ENCODE measurements at regions not wholly inside any gene's neighbourhood (a gene's known extent, or its start where the extent isn't known, plus 50 kb on each side); places are given as distances from the start of the nearest gene placed in this dataset.
"Not testable (repeated sequence)": the region's sequence is repeated elsewhere in the genome, so short reads cannot be mapped to it uniquely, and the experiment has no call there.

- ATAC-seq = no peak
- H3K27me3 ChIP-seq = no peaks in the 10 kb centered on the region
- no peak for TF ChIP-seq CTCF (IDR thresholded peaks at IDR 0.05)
- H3K9me3 ChIP-seq = no peaks in the 10 kb centered on the region
- intact Hi-C loops (cut with DNase I) = no loop called here
- no peak for DNase-seq
- no peaks in the 10 kb centered on the region for H3K36me3 ChIP-seq
- no peaks in the 10 kb centered on the region for H3K4me1 ChIP-seq
- no peak overlapping the region for H3K27ac ChIP-seq
- no peak overlapping the region for H3K4me3 ChIP-seq
Observed at GRCh38 chr12:102329883-102330282, 132.2 kb upstream of the PMCH start.

DNA sequence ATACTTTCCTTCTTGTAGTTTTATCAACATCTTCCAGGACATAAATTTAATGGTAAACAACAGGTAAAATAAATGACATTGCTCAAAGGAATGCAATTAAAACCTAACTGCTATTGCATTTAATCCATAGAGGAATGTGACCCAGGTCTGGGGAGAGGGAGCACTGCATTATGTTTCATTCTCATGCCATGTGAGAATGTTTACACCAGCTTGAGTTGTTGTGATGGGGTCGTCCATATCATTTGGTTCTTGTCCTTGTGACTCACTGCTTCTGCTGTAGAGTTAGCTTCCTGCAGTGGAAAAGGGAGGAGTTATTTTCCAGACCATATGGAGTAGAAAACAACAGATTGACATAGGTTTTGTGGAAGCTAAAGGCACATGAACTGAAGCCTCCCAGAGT lies 129.3 kb upstream of the PMCH start:
- no peaks in the 10 kb centered on the region for H3K9me3 ChIP-seq

GRCh38 chr12:102325108-102325507 lies 127.5 kb upstream of the PMCH start:
- DNase-seq; H3K27me3 ChIP-seq; H3K27ac ChIP-seq; H3K36me3 ChIP-seq; ATAC-seq; H3K4me3 ChIP-seq; intact Hi-C loops (cut with DNase I); H3K9me3 ChIP-seq; H3K4me1 ChIP-seq: not testable (repeated sequence)

More for the DNA sequence above, 129.3 kb upstream of the PMCH start:
- Histone ChIP-seq H3K36me3 (no peaks in the 10 kb centered on the region), H3K27ac (no peak overlapping the region), H3K4me3 (no peak overlapping the region), H3K27me3 (no peaks in the 10 kb centered on the region), H3K4me1 (no peaks in the 10 kb centered on the region)
- ATAC-seq (no peak), DNase-seq (no peak)
- intact Hi-C loops (cut with DNase I) = no loop called here
- no peak for TF ChIP-seq CTCF (IDR thresholded peaks at IDR 0.05)

DNA sequence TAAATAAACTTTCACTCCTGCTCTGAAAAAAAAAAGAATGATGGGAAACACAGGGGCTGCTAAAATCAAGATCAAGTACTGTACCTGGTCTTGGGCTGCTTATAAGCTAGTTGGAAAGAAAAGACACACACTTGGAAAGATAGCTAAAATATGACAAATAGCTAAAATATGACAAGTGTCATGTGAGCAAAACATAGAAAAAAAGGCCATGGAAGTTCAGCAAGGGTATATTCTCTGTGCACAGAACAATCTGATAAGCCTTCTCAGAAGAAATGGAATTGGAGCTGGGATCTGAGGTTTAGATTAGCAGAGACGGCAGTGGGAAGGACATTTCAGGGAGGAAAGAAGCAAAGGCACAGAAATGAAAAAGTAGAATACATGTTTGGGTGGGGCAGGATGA lies 126.2 kb upstream of the PMCH start:
- DNase-seq (no peak), ATAC-seq (no peak)
- Histone ChIP-seq H3K27me3 (no peaks in the 10 kb centered on the region), H3K36me3 (no peaks in the 10 kb centered on the region), H3K4me3 (no peak overlapping the region), H3K4me1 (no peaks in the 10 kb centered on the region), H3K27ac (no peak overlapping the region), H3K9me3 (no peaks in the 10 kb centered on the region)
- no peak for TF ChIP-seq CTCF (IDR thresholded peaks at IDR 0.05)
- intact Hi-C loops (cut with DNase I) = no loop called here

DNA sequence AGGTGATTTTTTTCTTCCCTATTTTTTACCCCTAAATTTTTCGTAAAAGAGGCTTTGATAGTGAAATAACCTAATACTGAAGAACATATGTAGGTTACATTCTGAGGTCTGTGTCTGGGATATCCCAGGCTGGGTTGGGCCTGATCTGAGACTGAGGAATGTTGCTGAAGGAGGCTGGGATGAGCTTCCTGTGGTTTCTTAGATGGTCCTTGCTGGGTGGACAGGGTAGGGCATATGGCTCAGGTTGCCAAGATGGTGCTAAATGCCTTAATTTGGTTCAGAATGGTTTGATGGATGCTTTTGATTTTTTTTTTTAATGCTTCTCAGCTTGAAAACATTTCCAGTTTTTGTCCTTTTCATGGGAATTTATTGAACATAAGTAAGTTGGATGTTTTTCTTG lies 124.6 kb upstream of the PMCH start:
- Histone ChIP-seq H3K4me3 (no peak overlapping the region), H3K27me3 (no peaks in the 10 kb centered on the region), H3K27ac (no peak overlapping the region), H3K4me1 (no peaks in the 10 kb centered on the region), H3K9me3 (no peaks in the 10 kb centered on the region), H3K36me3 (no peaks in the 10 kb centered on the region)
- DNase-seq (no peak), ATAC-seq (no peak)
- intact Hi-C loops (cut with DNase I) = no loop called here
- no peak for TF ChIP-seq CTCF (IDR thresholded peaks at IDR 0.05)

- no peak overlapping the region for H3K4me3 ChIP-seq
- ATAC-seq = no peak
- no peak for DNase-seq
- no peak overlapping the region for H3K27ac ChIP-seq
- no peak for TF ChIP-seq CTCF (IDR thresholded peaks at IDR 0.05)
- intact Hi-C loops (cut with DNase I) = no loop called here
- no peaks in the 10 kb centered on the region for H3K9me3 ChIP-seq
- H3K4me1 ChIP-seq = no peaks in the 10 kb centered on the region
- no peaks in the 10 kb centered on the region for H3K36me3 ChIP-seq
- no peaks in the 10 kb centered on the region for H3K27me3 ChIP-seq
Observed at GRCh38 chr12:102321305-102322082, 123.9 kb upstream of the PMCH start.

Measured in left lung (tissue), 4 donors.